GM19023 (cell line): ENCODE measurements at regions not wholly inside any gene's neighbourhood (a gene's known extent, or its start where the extent isn't known, plus 50 kb on each side); places are given as distances from the start of the nearest gene placed in this dataset.
"Not testable (repeated sequence)": the region's sequence is repeated elsewhere in the genome, so short reads cannot be mapped to it uniquely, and the experiment has no call there.

Experiments
- ATAC-seq: cut with Tn5 transposase; IDR thresholded peaks from one replicate; pipeline ENCODE4 v1.9.1; 2021; ENCODE audit warnings: mild to moderate bottlenecking, moderate library complexity; ENCODE audit not compliant: unreplicated experiment

- ATAC-seq, result no peak
These were observed 145.5 kb upstream of the CTAGE1 start for GRCh38 chr18:22563164-22563583.

GRCh38 chr18:22564036-22564435 is 146.3 kb upstream of the CTAGE1 start:
- no peak for ATAC-seq

GRCh38 chr18:22566703-22567420 is 149.1 kb upstream of the CTAGE1 start:
- no peak for ATAC-seq

- ATAC-seq, result no peak
These were observed 150.1 kb upstream of the CTAGE1 start for GRCh38 chr18:22567794-22568193.

GRCh38 chr18:22570492-22570891 is 152.8 kb upstream of the CTAGE1 start:
- ATAC-seq, result no peak

GRCh38 chr18:22572341-22572740 is 154.6 kb upstream of the CTAGE1 start:
- no peak for ATAC-seq

GRCh38 chr18:22579271-22579670 is 161.6 kb upstream of the CTAGE1 start:
- no peak for ATAC-seq

GRCh38 chr18:22585333-22585732 is 167.6 kb upstream of the CTAGE1 start:
- ATAC-seq, result no peak

GRCh38 chr18:22585821-22586220 is 168.1 kb upstream of the CTAGE1 start:
- no peak for ATAC-seq

- ATAC-seq, result no peak
These were observed 173.5 kb upstream of the CTAGE1 start for GRCh38 chr18:22591222-22591621.

- no peak for ATAC-seq
These were observed 176.5 kb upstream of the CTAGE1 start for GRCh38 chr18:22594155-22594690.

GRCh38 chr18:22601481-22601880 is 183.8 kb upstream of the CTAGE1 start:
- ATAC-seq, result no peak

GRCh38 chr18:22602456-22602855 is 184.7 kb upstream of the CTAGE1 start:
- not testable (repeated sequence) for ATAC-seq

- no peak for ATAC-seq
These were observed 186.2 kb upstream of the CTAGE1 start for GRCh38 chr18:22603902-22604301.

- ATAC-seq, result no peak
These were observed 186.8 kb upstream of the CTAGE1 start for GRCh38 chr18:22604390-22604985.

- ATAC-seq, result no peak
These were observed 187.3 kb upstream of the CTAGE1 start for GRCh38 chr18:22604986-22605421.

GRCh38 chr18:22605736-22606135 is 188.0 kb upstream of the CTAGE1 start:
- ATAC-seq, result no peak

GRCh38 chr18:22606563-22607283 is 189.0 kb upstream of the CTAGE1 start:
- ATAC-seq, result no peak

- ATAC-seq, result no peak
These were observed 189.5 kb upstream of the CTAGE1 start for GRCh38 chr18:22607284-22607635.

GRCh38 chr18:22608847-22609246 is 191.1 kb upstream of the CTAGE1 start:
- no peak for ATAC-seq

GRCh38 chr18:22609642-22610041 is 191.9 kb upstream of the CTAGE1 start:
- no peak for ATAC-seq
